GM12892 (cell line): ENCODE measurements at regions not wholly inside any gene's neighbourhood (a gene's known extent, or its start where the extent isn't known, plus 50 kb on each side); places are given as distances from the start of the nearest gene placed in this dataset.

ENCODE experiments used
- POLR2A ChIP-seq: IDR thresholded peaks from 2 replicates; pipeline ENCODE4 v1.6.1; 2011; ENCODE audit warnings: low read depth, low read length, control low read depth
- POLR2AphosphoS5 ChIP-seq: IDR thresholded peaks from 2 replicates; pipeline ENCODE4 v1.6.1; 2011; ENCODE audit warnings: low read depth, low read length, control low read depth
- TAF1 ChIP-seq: IDR thresholded peaks from 2 replicates; pipeline ENCODE4 v1.6.1; 2011; ENCODE audit warnings: low read depth, mild to moderate bottlenecking, control low read depth, low read length, borderline replicate concordance

GRCh38 chr2:161555826-161556225 is 68.4 kb upstream of the SLC4A10 start:
- no peak for TF ChIP-seq POLR2AphosphoS5
- no peak for TF ChIP-seq POLR2A
- no peak for TF ChIP-seq TAF1
